ENCODE measurements at regions not wholly inside any gene's neighbourhood (a gene's known extent, or its start where the extent isn't known, plus 50 kb on each side); places are given as distances from the start of the nearest gene placed in this dataset.

GRCh38 chr9:20255052-20255451 lies 367.2 kb downstream of the MLLT3 start:
- H3K4me3 ChIP-seq (ENCODE audit: low read depth, low read length): no peak overlapping the region
- TF ChIP-seq MYC (IDR thresholded peaks at IDR 0.05; ENCODE audit: low read depth, low read length) (no peak), MAX (IDR thresholded peaks at IDR 0.05; ENCODE audit: low read depth, low read length) (no peak), CTCF (IDR thresholded peaks at IDR 0.05; ENCODE audit: low read depth, low read length) (no peak), POLR2A (IDR thresholded peaks at IDR 0.05; ENCODE audit: extremely low read depth, insufficient read length) (no peak)
- no peak for DNase-seq (ENCODE audit: low read depth)

GRCh38 chr9:20253635-20254034 lies 368.7 kb downstream of the MLLT3 start:
- H3K4me3 ChIP-seq (ENCODE audit: low read depth, low read length): no peak overlapping the region
- TF ChIP-seq MYC (IDR thresholded peaks at IDR 0.05; ENCODE audit: low read depth, low read length) (no peak), CTCF (IDR thresholded peaks at IDR 0.05; ENCODE audit: low read depth, low read length) (no peak), MAX (IDR thresholded peaks at IDR 0.05; ENCODE audit: low read depth, low read length) (no peak), POLR2A (IDR thresholded peaks at IDR 0.05; ENCODE audit: extremely low read depth, insufficient read length) (no peak)
- no peak for DNase-seq (ENCODE audit: low read depth)

GRCh38 chr9:20252778-20253177 lies 369.5 kb downstream of the MLLT3 start:
- TF ChIP-seq MAX (IDR thresholded peaks at IDR 0.05; ENCODE audit: low read depth, low read length) (no peak), CTCF (IDR thresholded peaks at IDR 0.05; ENCODE audit: low read depth, low read length) (no peak), POLR2A (IDR thresholded peaks at IDR 0.05; ENCODE audit: extremely low read depth, insufficient read length) (no peak), MYC (IDR thresholded peaks at IDR 0.05; ENCODE audit: low read depth, low read length) (no peak)
- DNase-seq (ENCODE audit: low read depth): no peak
- no peak overlapping the region for H3K4me3 ChIP-seq (ENCODE audit: low read depth, low read length)

GRCh38 chr9:20250791-20251190 lies 371.5 kb downstream of the MLLT3 start:
- TF ChIP-seq MAX (IDR thresholded peaks at IDR 0.05; ENCODE audit: low read depth, low read length): no peak
- no peak for TF ChIP-seq POLR2A (IDR thresholded peaks at IDR 0.05; ENCODE audit: extremely low read depth, insufficient read length)
- TF ChIP-seq MYC (IDR thresholded peaks at IDR 0.05; ENCODE audit: low read depth, low read length): no peak
- TF ChIP-seq CTCF (IDR thresholded peaks at IDR 0.05; ENCODE audit: low read depth, low read length): no peak
- DNase-seq (ENCODE audit: low read depth): no peak
- H3K4me3 ChIP-seq (ENCODE audit: low read depth, low read length): no peak overlapping the region

- DNase-seq (ENCODE audit: low read depth): no peak
- TF ChIP-seq MAX (IDR thresholded peaks at IDR 0.05; ENCODE audit: low read depth, low read length) (no peak), CTCF (IDR thresholded peaks at IDR 0.05; ENCODE audit: low read depth, low read length) (no peak), POLR2A (IDR thresholded peaks at IDR 0.05; ENCODE audit: extremely low read depth, insufficient read length) (no peak), MYC (IDR thresholded peaks at IDR 0.05; ENCODE audit: low read depth, low read length) (no peak)
- no peak overlapping the region for H3K4me3 ChIP-seq (ENCODE audit: low read depth, low read length)
These were observed 378.0 kb downstream of the MLLT3 start for GRCh38 chr9:20244271-20244670.

- H3K4me3 ChIP-seq (ENCODE audit: low read depth, low read length): no peak overlapping the region
- DNase-seq (ENCODE audit: low read depth): no peak
- no peak for TF ChIP-seq MAX (IDR thresholded peaks at IDR 0.05; ENCODE audit: low read depth, low read length)
- no peak for TF ChIP-seq POLR2A (IDR thresholded peaks at IDR 0.05; ENCODE audit: extremely low read depth, insufficient read length)
- no peak for TF ChIP-seq CTCF (IDR thresholded peaks at IDR 0.05; ENCODE audit: low read depth, low read length)
- TF ChIP-seq MYC (IDR thresholded peaks at IDR 0.05; ENCODE audit: low read depth, low read length): no peak
These were observed 378.5 kb downstream of the MLLT3 start for GRCh38 chr9:20243841-20244240.
